Fibroblast of lung (primary cell): ENCODE measurements at regions not wholly inside any gene's neighbourhood (a gene's known extent, or its start where the extent isn't known, plus 50 kb on each side); places are given as distances from the start of the nearest gene placed in this dataset.

ENCODE experiments used
- DNase-seq, 2 donors: peaks; one replicate each; pipeline versions ENCODE4 v3.0.0 to v3.0.0-alpha.2; 2010; ENCODE audit warnings: low read depth in 2 of 2
- H2AFZ ChIP-seq: 2 replicates; pipeline ENCODE4 v1.5.1; 2012; ENCODE audit warnings: low read length, control low read depth, inconsistent platforms
- H3K27ac ChIP-seq: 2 replicates; pipeline ENCODE4 v1.5.1; 2011; ENCODE audit warnings: low read length, control low read depth; ENCODE audit not compliant: insufficient read depth
- H3K27me3 ChIP-seq: 2 replicates; pipeline ENCODE4 v1.5.1; 2011; ENCODE audit warnings: mild to moderate bottlenecking, low read length; ENCODE audit not compliant: control insufficient read depth, insufficient read depth
- H3K36me3 ChIP-seq: 2 replicates; pipeline ENCODE4 v1.5.1; 2011; ENCODE audit warnings: low read length; ENCODE audit not compliant: control insufficient read depth, insufficient read depth
- H3K4me1 ChIP-seq: 2 replicates; pipeline ENCODE4 v1.5.1; 2011; ENCODE audit warnings: low read length; ENCODE audit not compliant: control insufficient read depth, insufficient read depth; ENCODE audit errors: extremely low read depth
- H3K4me2 ChIP-seq: 2 replicates; pipeline ENCODE4 v1.5.1; 2011; ENCODE audit warnings: low read length, control low read depth; ENCODE audit not compliant: insufficient read depth; ENCODE audit errors: extremely low read depth
- H3K4me3 ChIP-seq, 4 experiments: fragments of 200-600 bp in 1 of 4; sonication (generic) in 1 of 4; replicated peaks in 1 of 4; 2 replicates each; pipeline ENCODE4 v1.5.1; 2011 to 2016; ENCODE audit warnings: low read length in 4 of 4, low read depth in 3 of 4, mild to moderate bottlenecking in 3 of 4, control low read depth in 2 of 4, inconsistent platforms in 1 of 4, mixed read lengths in 1 of 4; ENCODE audit not compliant: insufficient read depth in 1 of 4; ENCODE audit errors: control extremely low read depth in 1 of 4
- H3K79me2 ChIP-seq: 2 replicates; pipeline ENCODE4 v1.5.1; 2012; ENCODE audit warnings: mild to moderate bottlenecking, low read length, inconsistent platforms; ENCODE audit not compliant: control insufficient read depth, insufficient read depth
- H3K9ac ChIP-seq: 2 replicates; pipeline ENCODE4 v1.5.1; 2011; ENCODE audit warnings: mild to moderate bottlenecking, low read length, control low read depth; ENCODE audit not compliant: insufficient read depth
- H3K9me3 ChIP-seq: 2 replicates; pipeline ENCODE4 v1.5.1; 2012; ENCODE audit warnings: low read depth, low read length; ENCODE audit not compliant: control insufficient read depth, insufficient read depth
- H4K20me1 ChIP-seq: 2 replicates; pipeline ENCODE4 v1.5.1; 2011; ENCODE audit warnings: low read length; ENCODE audit not compliant: control insufficient read depth, insufficient read depth; ENCODE audit errors: extremely low read depth
- CTCF ChIP-seq, 2 donors: IDR thresholded peaks in 1 of 2; conservative IDR thresholded peaks in 1 of 2; 1 replicate in 1 of 2; 2 replicates in 1 of 2; pipeline ENCODE4 v1.5.1; 2011 to 2012; ENCODE audit warnings: low read length in 2 of 2, control low read depth in 1 of 2, inconsistent platforms in 1 of 2, low read depth in 1 of 2, mild to moderate bottlenecking in 1 of 2
- EZH2 ChIP-seq: IDR thresholded peaks from 2 replicates; pipeline ENCODE4 v1.5.1; 2012; ENCODE audit warnings: low read length, control low read depth, mild to moderate bottlenecking; ENCODE audit errors: missing control alignments

- peak; percentile 6 to 17 for DNase-seq
- H3K4me2 ChIP-seq, result no peak overlapping the region
- TF ChIP-seq CTCF (conservative IDR thresholded peaks at IDR 0.05 in 1 of 2, IDR thresholded peaks at IDR 0.05 in 1 of 2; ENCODE audit: low read depth in 1 of 2, low read length in 2 of 2) (no peak), EZH2 (no peak)
These were observed 137.6 kb downstream of the GOLIM4 start for GRCh38 chr3:167958141-167958540.

GRCh38 chr3:167952969-167953368, 142.8 kb downstream of the GOLIM4 start:
- DNase-seq, result no peak
- H3K4me3 ChIP-seq, result no peak overlapping the region
- TF ChIP-seq CTCF (conservative IDR thresholded peaks at IDR 0.05 in 1 of 2, IDR thresholded peaks at IDR 0.05 in 1 of 2; ENCODE audit: low read depth in 1 of 2, low read length in 2 of 2) (no peak), EZH2 (no peak)

More at GRCh38 chr3:167958141-167958540, 137.6 kb downstream of the GOLIM4 start:
- Histone ChIP-seq H3K79me2 (no peaks in the 10 kb centered on the region), H3K4me1 (no peaks in the 10 kb centered on the region), H3K36me3 (no peaks in the 10 kb centered on the region), H3K27me3 (no peaks in the 10 kb centered on the region), H3K9ac (no peak overlapping the region), H2AFZ (no peak overlapping the region), H4K20me1 (no peaks in the 10 kb centered on the region), H3K4me3 (no peak overlapping the region), H3K9me3 (no peaks in the 10 kb centered on the region), H3K27ac (no peak overlapping the region)

GRCh38 chr3:167950212-167950611, 145.5 kb downstream of the GOLIM4 start:
- H3K27ac ChIP-seq, result no peak overlapping the region
- no peak overlapping the region for H2AFZ ChIP-seq
- no peaks in the 10 kb centered on the region for H3K9me3 ChIP-seq
- no peak overlapping the region for H3K4me3 ChIP-seq
- H3K9ac ChIP-seq, result no peak overlapping the region
- H3K27me3 ChIP-seq, result no peaks in the 10 kb centered on the region
- H3K79me2 ChIP-seq, result no peaks in the 10 kb centered on the region
- DNase-seq, result no peak
- TF ChIP-seq CTCF (conservative IDR thresholded peaks at IDR 0.05 in 1 of 2, IDR thresholded peaks at IDR 0.05 in 1 of 2; ENCODE audit: low read depth in 1 of 2, low read length in 2 of 2), result no peak
- no peak for TF ChIP-seq EZH2
- no peak overlapping the region for H3K4me2 ChIP-seq
- H4K20me1 ChIP-seq, result no peaks in the 10 kb centered on the region
- H3K36me3 ChIP-seq, result no peaks in the 10 kb centered on the region
- H3K4me1 ChIP-seq, result no peaks in the 10 kb centered on the region

More at GRCh38 chr3:167952969-167953368, 142.8 kb downstream of the GOLIM4 start:
- Histone ChIP-seq H3K9ac (no peak overlapping the region), H3K79me2 (no peaks in the 10 kb centered on the region), H2AFZ (no peak overlapping the region), H3K9me3 (no peaks in the 10 kb centered on the region), H4K20me1 (no peaks in the 10 kb centered on the region), H3K27me3 (no peaks in the 10 kb centered on the region), H3K36me3 (no peaks in the 10 kb centered on the region), H3K4me2 (no peak overlapping the region), H3K4me1 (no peaks in the 10 kb centered on the region), H3K27ac (no peak overlapping the region)
